ENCODE measurements at regions not wholly inside any gene's neighbourhood (a gene's known extent, or its start where the extent isn't known, plus 50 kb on each side); places are given as distances from the start of the nearest gene placed in this dataset.

- no peak for TF ChIP-seq CTCF (IDR thresholded peaks at IDR 0.05)
- no peak for TF ChIP-seq POLR2A (IDR thresholded peaks at IDR 0.05)
These were observed 367.0 kb upstream of the ATP2B1 start for GRCh38 chr12:90075685-90076084.
